CD14-positive monocyte (primary cell): ENCODE measurements at regions not wholly inside any gene's neighbourhood (a gene's known extent, or its start where the extent isn't known, plus 50 kb on each side); places are given as distances from the start of the nearest gene placed in this dataset.

Source experiments
- DNase-seq, 3 donors: peaks; one replicate each; pipeline ENCODE4 v3.0.0-alpha.2; 2011 to 2022
- H2AFZ ChIP-seq: 2 replicates; pipeline ENCODE4 v1.6.0; 2012; ENCODE audit warnings: mild to moderate bottlenecking, low read depth, low read length, inconsistent platforms; ENCODE audit not compliant: insufficient read depth, poor library complexity, severe bottlenecking
- H3K27ac ChIP-seq, 2 donors: 1 replicate in 1 of 2; 2 replicates in 1 of 2; pipeline ENCODE4 v1.5.1; 2012 to 2013; ENCODE audit warnings: low read length in 2 of 2, control low read depth in 1 of 2, inconsistent platforms in 1 of 2, low read depth in 1 of 2, mild to moderate bottlenecking in 1 of 2
- H3K27me3 ChIP-seq, 2 donors: one replicate each; pipeline versions ENCODE4 v1.6.0 to v1.6.1; 2011 to 2013; ENCODE audit warnings: low read length in 2 of 2; ENCODE audit not compliant: control insufficient read depth in 2 of 2, insufficient read depth in 2 of 2
- H3K36me3 ChIP-seq, 2 donors: replicated peaks in 1 of 2; 1 replicate in 1 of 2; 2 replicates in 1 of 2; pipeline versions ENCODE4 v1.5.1 to v1.6.1; 2012 to 2013; ENCODE audit warnings: low read length in 2 of 2, control low read depth in 1 of 2, inconsistent platforms in 1 of 2, mild to moderate bottlenecking in 1 of 2; ENCODE audit not compliant: insufficient read depth in 2 of 2, control insufficient read depth in 1 of 2
- H3K4me1 ChIP-seq, 2 donors: 1 replicate in 1 of 2; 2 replicates in 1 of 2; pipeline versions ENCODE4 v1.5.1 to v1.6.1; 2012 to 2013; ENCODE audit warnings: low read length in 2 of 2, control low read depth in 1 of 2, inconsistent platforms in 1 of 2, mild to moderate bottlenecking in 1 of 2, moderate library complexity in 1 of 2; ENCODE audit not compliant: insufficient read depth in 2 of 2, control insufficient read depth in 1 of 2
- H3K4me2 ChIP-seq: replicated peaks from 2 replicates; pipeline ENCODE3; 2012; ENCODE audit warnings: low read length, moderate library complexity, mild to moderate bottlenecking; ENCODE audit not compliant: poor library complexity, severe bottlenecking; ENCODE audit errors: extremely low read depth
- H3K4me3 ChIP-seq, 3 experiments: fragments of 200-600 bp in 1 of 3; sonication (generic) in 1 of 3; replicated peaks in 1 of 3; 1 replicate in 2 of 3; 2 replicates in 1 of 3; pipeline ENCODE4 v1.5.1; 2011 to 2013; ENCODE audit warnings: low read length in 3 of 3, mild to moderate bottlenecking in 3 of 3, control low read depth in 2 of 3, low read depth in 2 of 3, inconsistent platforms in 1 of 3, moderate library complexity in 1 of 3
- H3K79me2 ChIP-seq: 2 replicates; pipeline ENCODE4 v1.6.0; 2012; ENCODE audit warnings: mild to moderate bottlenecking, control low read depth, inconsistent platforms, low read length, moderate library complexity; ENCODE audit not compliant: insufficient read depth
- H3K9ac ChIP-seq: 2 replicates; pipeline ENCODE4 v1.6.0; 2017; ENCODE audit warnings: low read length, mild to moderate bottlenecking; ENCODE audit not compliant: insufficient read depth, poor library complexity, severe bottlenecking
- H3K9me3 ChIP-seq, 2 donors: replicated peaks in 1 of 2; 1 replicate in 1 of 2; 2 replicates in 1 of 2; pipeline versions ENCODE4 v1.5.1 to v1.6.1; 2012 to 2013; ENCODE audit warnings: low read length in 2 of 2, control low read depth in 1 of 2; ENCODE audit not compliant: control insufficient read depth in 1 of 2, insufficient read depth in 1 of 2
- H4K20me1 ChIP-seq: 2 replicates; pipeline ENCODE4 v1.6.0; 2012; ENCODE audit warnings: mild to moderate bottlenecking, low read length, control low read depth, moderate library complexity; ENCODE audit not compliant: insufficient read depth
- H3K27ac Mint-ChIP-seq, 7 donors: one replicate each; pipeline ENCODE4 v1.8.0; 2020; ENCODE audit warnings: mild to moderate bottlenecking in 7 of 7, mixed read lengths in 7 of 7, moderate library complexity in 6 of 7, inconsistent platforms in 2 of 7
- H3K27me3 Mint-ChIP-seq, 3 donors: one replicate each; pipeline ENCODE4 v1.8.0; 2021 to 2022; ENCODE audit warnings: low read depth in 3 of 3, mild to moderate bottlenecking in 3 of 3, mixed read lengths in 3 of 3, moderate library complexity in 3 of 3, inconsistent platforms in 1 of 3
- H3K36me3 Mint-ChIP-seq, 2 donors: one replicate each; pipeline ENCODE4 v1.8.0; 2020; ENCODE audit warnings: mixed read lengths in 2 of 2, inconsistent platforms in 1 of 2, mild to moderate bottlenecking in 1 of 2
- H3K4me1 Mint-ChIP-seq: one replicate; pipeline ENCODE4 v1.8.0; 2020; ENCODE audit warnings: mild to moderate bottlenecking, mixed read lengths
- H3K4me3 Mint-ChIP-seq, 2 donors: one replicate each; pipeline ENCODE4 v1.8.0; 2020; ENCODE audit warnings: mild to moderate bottlenecking in 2 of 2, mixed read lengths in 2 of 2, moderate library complexity in 1 of 2
- H3K9me3 Mint-ChIP-seq, 7 donors: one replicate each; pipeline ENCODE4 v1.8.0; 2020 to 2022; ENCODE audit warnings: mixed read lengths in 7 of 7, mild to moderate bottlenecking in 6 of 7, moderate library complexity in 6 of 7, inconsistent platforms in 2 of 7
- CTCF ChIP-seq: fragments of 200-600 bp; IDR thresholded peaks from one replicate; pipeline ENCODE4 v1.8.0; 2022; ENCODE audit warnings: antibody characterized with exemption, mild to moderate bottlenecking
- WGBS: methylation state at CpG from one replicate; pipeline ENCODE4 v1.1.5; 2013; ENCODE audit warnings: missing lambda C conversion rate; ENCODE audit not compliant: insufficient coverage; 5-methylcytosine and 5-hydroxymethylcytosine counted together
- intact Hi-C, 2 donors: fragments of 100-400 bp; cut with micrococcal nuclease; formaldehyde crosslinking; loops; one replicate each; pipeline versions ENCODE4 v1.15.0 to v1.15.1; 2023

GRCh38 chr5:125837866-125838265 is 585.3 kb upstream of the GRAMD2B start:
- Mint-ChIP-seq H3K4me3 (no peak overlapping the region), H3K27ac (no peak overlapping the region), H3K36me3 (no peaks in the 10 kb centered on the region), H3K9me3 (peaks cover 11 to 27% (median 21%) of the 10 kb centered on the region in 7 donors), H3K27me3 (peaks cover 0 to 1% (median 0%) of the 10 kb centered on the region in 3 donors), H3K4me1 (no peaks in the 10 kb centered on the region)
- H3K27me3 ChIP-seq, result no peaks in the 10 kb centered on the region
- no peaks in the 10 kb centered on the region for H3K4me1 ChIP-seq
- no peak overlapping the region for H3K4me2 ChIP-seq
- no peak for TF ChIP-seq CTCF
- no peak overlapping the region for H2AFZ ChIP-seq
- DNase-seq, result no peak
- no peaks in the 10 kb centered on the region for H3K36me3 ChIP-seq
- no peak overlapping the region for H3K4me3 ChIP-seq
- no peak overlapping the region for H3K9ac ChIP-seq
- intact Hi-C loops, result no loop called here
- no peak overlapping the region for H3K27ac ChIP-seq
- WGBS, result 100% methylated on average over 1 of the region's 3 CpGs
- H3K9me3 ChIP-seq, result peaks cover 11 to 17% of the 10 kb centered on the region in 2 donors
- no peaks in the 10 kb centered on the region for H4K20me1 ChIP-seq
- no peaks in the 10 kb centered on the region for H3K79me2 ChIP-seq

GRCh38 chr5:125847561-125847960 is 575.6 kb upstream of the GRAMD2B start:
- Histone ChIP-seq H3K27ac (no peak overlapping the region), H2AFZ (no peak overlapping the region), H3K4me3 (no peak overlapping the region), H3K4me2 (no peak overlapping the region), H3K4me1 (no peaks in the 10 kb centered on the region), H3K27me3 (no peaks in the 10 kb centered on the region), H4K20me1 (no peaks in the 10 kb centered on the region), H3K36me3 (no peaks in the 10 kb centered on the region), H3K9me3 (peaks cover 9 to 20% of the 10 kb centered on the region in 2 donors), H3K9ac (no peak overlapping the region), H3K79me2 (no peaks in the 10 kb centered on the region)
- TF ChIP-seq CTCF, result no peak
- no peaks in the 10 kb centered on the region for H3K4me1 Mint-ChIP-seq
- H3K27ac Mint-ChIP-seq, result no peak overlapping the region
- no CpG with 5 or more reads among the region's 2 CpGs for WGBS
- peaks cover 0 to 26% (median 6%) of the 10 kb centered on the region in 7 donors for H3K9me3 Mint-ChIP-seq
- H3K36me3 Mint-ChIP-seq, result no peaks in the 10 kb centered on the region
- no peaks in the 10 kb centered on the region for H3K27me3 Mint-ChIP-seq
- intact Hi-C loops, result no loop called here
- DNase-seq, result no peak
- no peak overlapping the region for H3K4me3 Mint-ChIP-seq
